Large intestine (tissue), 3 donors: ENCODE measurements at regions not wholly inside any gene's neighbourhood (a gene's known extent, or its start where the extent isn't known, plus 50 kb on each side); places are given as distances from the start of the nearest gene placed in this dataset.
A peak's percentile ranks its signal among the peaks of the same experiment; 100 is the strongest.
"Not testable (repeated sequence)": the region's sequence is repeated elsewhere in the genome, so short reads cannot be mapped to it uniquely, and the experiment has no call there.

ENCODE experiments used
- DNase-seq, 2 donors: peaks; one replicate each; pipeline versions ENCODE4 v3.0.0 to v3.0.0-alpha.2; 2013
- H3K27ac ChIP-seq: one replicate; pipeline ENCODE4 v1.5.1; 2013; ENCODE audit warnings: low read length
- H3K27me3 ChIP-seq: 2 replicates; pipeline ENCODE4 v1.6.1; 2013; ENCODE audit warnings: low read length; ENCODE audit not compliant: control insufficient read depth, insufficient read depth
- H3K36me3 ChIP-seq: 2 replicates; pipeline ENCODE4 v1.6.1; 2013; ENCODE audit warnings: low read length; ENCODE audit not compliant: control insufficient read depth, insufficient read depth
- H3K4me1 ChIP-seq: one replicate; pipeline ENCODE4 v1.6.1; 2013; ENCODE audit warnings: low read length; ENCODE audit not compliant: control insufficient read depth, insufficient read depth
- H3K4me3 ChIP-seq: one replicate; pipeline ENCODE4 v1.5.1; 2013; ENCODE audit warnings: low read length
- H3K9me3 ChIP-seq: one replicate; pipeline ENCODE4 v1.6.1; 2013; ENCODE audit warnings: mild to moderate bottlenecking, low read depth, low read length, moderate library complexity; ENCODE audit not compliant: control insufficient read depth
- WGBS: methylation state at CpG from one replicate; pipeline ENCODE4 v1.1.5; 2013; ENCODE audit warnings: low lambda C conversion rate; ENCODE audit not compliant: insufficient coverage; 5-methylcytosine and 5-hydroxymethylcytosine counted together

GRCh38 chr5:60532796-60533195 lies 167.2 kb downstream of the DEPDC1B start:
- not testable (repeated sequence) for H3K4me1 ChIP-seq, H3K36me3 ChIP-seq, H3K9me3 ChIP-seq, H3K27me3 ChIP-seq, H3K27ac ChIP-seq, H3K4me3 ChIP-seq, DNase-seq
- WGBS = no CpG with 5 or more reads among the region's 5 CpGs

DNA sequence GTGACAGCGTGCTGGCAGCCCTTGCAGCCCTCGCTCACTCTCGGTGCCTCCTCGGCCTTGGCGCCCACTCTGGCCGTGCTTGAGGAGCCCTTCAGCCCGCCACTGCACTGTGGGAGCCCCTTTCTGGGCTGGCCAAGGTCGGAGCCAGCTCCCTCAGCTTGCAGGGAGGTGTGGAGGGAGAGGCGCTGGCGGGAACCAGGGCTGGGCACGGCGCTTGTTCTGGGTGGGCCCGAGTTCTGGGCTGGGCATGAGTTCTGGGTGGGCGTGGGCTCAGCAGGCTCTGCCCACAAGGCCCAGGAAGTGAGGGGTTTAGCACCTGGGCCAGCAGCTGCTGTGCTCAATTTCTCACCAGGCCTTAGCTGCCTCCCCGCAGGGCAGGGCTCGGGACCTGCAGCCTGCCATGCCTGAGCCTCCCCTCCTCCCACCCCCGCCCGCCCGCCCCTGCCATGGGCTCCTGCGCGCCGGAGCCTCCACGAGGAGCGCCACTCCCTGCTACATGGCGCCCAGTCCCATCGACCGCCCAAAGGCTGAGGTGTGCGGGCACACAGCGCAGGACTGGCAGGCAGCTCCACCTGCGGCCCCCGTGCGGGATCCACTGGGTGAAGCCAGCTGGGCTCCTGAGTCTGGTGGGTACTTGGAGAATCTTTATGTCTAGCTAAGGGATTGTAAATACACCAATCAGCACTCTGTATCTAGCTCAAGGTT lies 169.7 kb downstream of the DEPDC1B start:
- no CpG with 5 or more reads among the region's 32 CpGs for WGBS

GRCh38 chr5:60529001-60529400 lies 171.0 kb downstream of the DEPDC1B start:
- H3K36me3 ChIP-seq = no peaks in the 10 kb centered on the region
- no peak for DNase-seq
- H3K27me3 ChIP-seq = no peaks in the 10 kb centered on the region
- no peak overlapping the region for H3K4me3 ChIP-seq
- H3K4me1 ChIP-seq = no peaks in the 10 kb centered on the region
- peaks cover 3% of the 10 kb centered on the region for H3K9me3 ChIP-seq
- no peak overlapping the region for H3K27ac ChIP-seq
- WGBS = 83% methylated on average over 1 of the region's 2 CpGs

More for the DNA sequence above, 169.7 kb downstream of the DEPDC1B start:
- not testable (repeated sequence) for DNase-seq, H3K9me3 ChIP-seq, H3K4me1 ChIP-seq, H3K4me3 ChIP-seq, H3K36me3 ChIP-seq, H3K27ac ChIP-seq, H3K27me3 ChIP-seq

GRCh38 chr5:60527072-60527471 lies 172.9 kb downstream of the DEPDC1B start:
- no peaks in the 10 kb centered on the region for H3K4me1 ChIP-seq
- no peaks in the 10 kb centered on the region for H3K36me3 ChIP-seq
- no CpG with 5 or more reads among the region's 5 CpGs for WGBS
- H3K4me3 ChIP-seq = no peak overlapping the region
- no peak for DNase-seq
- H3K27ac ChIP-seq = no peak overlapping the region
- H3K9me3 ChIP-seq = peaks cover 3% of the 10 kb centered on the region
- H3K27me3 ChIP-seq = no peaks in the 10 kb centered on the region

DNA sequence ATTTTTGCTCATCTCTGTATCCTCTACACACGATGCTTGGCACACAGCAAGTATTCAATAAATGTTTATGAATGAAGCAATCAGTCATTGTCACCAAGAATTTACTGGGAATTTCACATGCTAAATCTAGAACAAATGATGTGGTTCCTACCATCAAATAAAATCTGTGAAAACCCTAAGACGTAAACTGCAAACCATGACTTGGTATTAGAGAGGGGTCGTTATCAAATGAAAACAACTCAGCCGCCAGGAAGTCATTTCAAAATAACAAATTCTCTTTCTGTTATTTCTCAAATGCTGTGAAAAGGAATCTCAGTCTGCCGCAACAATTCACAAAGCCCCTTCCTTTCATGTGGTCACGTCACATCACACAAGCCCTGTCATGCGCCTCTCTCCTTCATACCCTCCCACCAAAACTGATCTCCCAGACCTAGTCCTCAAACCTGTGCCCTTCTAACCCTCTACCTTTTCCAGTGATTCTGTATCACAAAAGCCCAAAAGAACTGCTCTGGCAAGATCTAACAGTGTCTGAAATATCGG lies 173.6 kb downstream of the DEPDC1B start:
- H3K27me3 ChIP-seq = no peaks in the 10 kb centered on the region
- H3K36me3 ChIP-seq = no peaks in the 10 kb centered on the region
- peaks cover 3% of the 10 kb centered on the region for H3K9me3 ChIP-seq
- DNase-seq = no peak
- no peaks in the 10 kb centered on the region for H3K4me1 ChIP-seq
- H3K27ac ChIP-seq = no peak overlapping the region
- 76% methylated on average over 5 of the region's 8 CpGs for WGBS
- H3K4me3 ChIP-seq = no peak overlapping the region

GRCh38 chr5:60522292-60522905 lies 177.6 kb downstream of the DEPDC1B start:
- Histone ChIP-seq H3K36me3 (no peaks in the 10 kb centered on the region), H3K4me3 (no peak overlapping the region), H3K27ac (no peak overlapping the region), H3K9me3 (no peaks in the 10 kb centered on the region), H3K27me3 (no peaks in the 10 kb centered on the region), H3K4me1 (no peaks in the 10 kb centered on the region)
- no peak for DNase-seq
- 68% methylated on average over 4 of the region's 4 CpGs for WGBS

DNA sequence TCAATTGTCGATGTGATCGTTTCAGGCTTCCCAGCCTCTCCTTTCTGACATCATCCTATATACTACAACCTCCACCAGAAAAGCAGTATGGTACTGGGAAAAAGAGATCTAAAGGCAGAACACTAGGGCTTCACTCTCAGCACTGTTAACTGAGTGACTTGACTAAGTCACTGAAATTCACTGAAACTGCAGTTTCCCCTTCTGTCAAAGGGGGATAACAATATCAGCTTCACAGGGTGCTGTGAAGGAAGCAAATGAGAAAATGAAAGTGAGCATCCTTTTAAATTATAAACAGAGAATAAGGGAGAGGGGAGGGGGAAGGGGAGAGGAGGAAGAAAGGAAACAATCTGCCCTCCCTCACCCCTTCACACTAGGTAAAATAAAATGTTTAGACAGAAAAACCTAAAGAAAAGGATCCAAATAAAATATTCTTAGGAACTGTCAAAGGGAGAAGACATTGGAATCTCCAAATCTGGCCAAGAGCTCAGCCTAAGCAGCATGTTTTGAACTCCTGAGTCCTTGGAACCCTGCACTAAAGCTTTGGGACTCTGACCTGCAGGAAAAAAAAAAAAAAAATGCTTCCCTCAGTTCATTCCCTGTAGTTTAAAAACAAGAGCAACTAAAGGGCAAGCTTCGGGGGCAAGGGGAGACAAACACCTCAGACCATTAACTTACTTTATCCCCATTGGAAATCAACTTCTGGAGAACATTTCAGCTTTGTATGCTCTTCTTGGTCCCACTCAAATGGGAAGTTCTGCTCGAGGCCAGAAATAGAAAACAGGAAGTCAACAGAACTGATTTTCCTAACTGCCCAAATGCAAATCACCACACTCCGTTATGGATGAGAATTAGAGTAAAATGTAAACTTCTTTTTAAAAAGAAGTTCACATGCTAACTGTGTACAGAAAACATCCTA lies 178.3 kb downstream of the DEPDC1B start:
- 57% methylated on average over 1 of the region's 5 CpGs for WGBS
- no peaks in the 10 kb centered on the region for H3K9me3 ChIP-seq
- H3K27me3 ChIP-seq = no peaks in the 10 kb centered on the region
- no peak overlapping the region for H3K4me3 ChIP-seq
- DNase-seq = no peak
- H3K36me3 ChIP-seq = no peaks in the 10 kb centered on the region
- H3K4me1 ChIP-seq = no peaks in the 10 kb centered on the region
- no peak overlapping the region for H3K27ac ChIP-seq

DNA sequence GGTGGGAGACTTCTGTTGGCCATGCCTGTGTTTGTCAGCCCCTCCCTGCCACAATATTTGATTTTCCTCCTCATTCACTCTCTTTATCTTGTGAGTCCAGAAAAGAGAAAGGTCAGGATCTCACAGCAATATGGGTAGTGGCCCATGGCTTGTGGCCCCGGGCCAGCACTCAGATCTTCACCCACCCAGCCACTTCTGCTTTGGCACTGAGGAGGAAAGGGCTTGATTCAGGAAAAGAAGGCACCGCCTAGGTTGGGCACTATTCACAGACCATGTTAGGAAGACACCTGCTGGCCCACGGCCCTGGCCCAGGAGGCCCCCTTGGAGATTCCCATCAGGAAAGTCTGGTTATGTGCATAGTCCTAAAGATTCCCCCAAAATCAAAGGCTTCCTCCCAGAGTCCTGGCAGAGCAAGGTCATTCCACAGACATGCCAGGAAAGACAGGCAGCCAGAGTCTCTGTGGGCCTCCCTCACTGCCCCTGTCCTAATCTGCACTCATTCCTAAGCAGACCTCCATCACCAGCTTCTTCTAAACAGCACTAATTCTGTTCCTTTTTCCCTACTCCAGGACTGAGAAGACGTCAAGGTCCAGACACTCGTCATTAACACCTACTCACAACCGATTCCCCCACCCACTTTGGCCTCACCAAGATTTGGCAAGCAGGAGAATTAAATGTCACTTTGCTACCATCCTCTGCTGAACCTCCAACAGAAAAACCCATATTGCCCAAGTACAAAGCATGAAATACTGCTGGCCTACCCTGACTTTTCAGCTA lies 179.3 kb downstream of the DEPDC1B start:
- Histone ChIP-seq H3K4me3 (no peak overlapping the region), H3K27me3 (no peaks in the 10 kb centered on the region), H3K36me3 (no peaks in the 10 kb centered on the region), H3K9me3 (no peaks in the 10 kb centered on the region), H3K4me1 (no peaks in the 10 kb centered on the region), H3K27ac (peak overlapping the region; percentile 8)
- 73% methylated on average over 2 of the region's 6 CpGs for WGBS
- DNase-seq = no peak

GRCh38 chr5:60519372-60519771 lies 180.6 kb downstream of the DEPDC1B start:
- WGBS = no CpG with 5 or more reads among the region's 1 CpG
- no peaks in the 10 kb centered on the region for H3K9me3 ChIP-seq
- no peak for DNase-seq
- H3K4me1 ChIP-seq = no peaks in the 10 kb centered on the region
- H3K4me3 ChIP-seq = no peak overlapping the region
- no peak overlapping the region for H3K27ac ChIP-seq
- H3K27me3 ChIP-seq = no peaks in the 10 kb centered on the region
- H3K36me3 ChIP-seq = no peaks in the 10 kb centered on the region

DNA sequence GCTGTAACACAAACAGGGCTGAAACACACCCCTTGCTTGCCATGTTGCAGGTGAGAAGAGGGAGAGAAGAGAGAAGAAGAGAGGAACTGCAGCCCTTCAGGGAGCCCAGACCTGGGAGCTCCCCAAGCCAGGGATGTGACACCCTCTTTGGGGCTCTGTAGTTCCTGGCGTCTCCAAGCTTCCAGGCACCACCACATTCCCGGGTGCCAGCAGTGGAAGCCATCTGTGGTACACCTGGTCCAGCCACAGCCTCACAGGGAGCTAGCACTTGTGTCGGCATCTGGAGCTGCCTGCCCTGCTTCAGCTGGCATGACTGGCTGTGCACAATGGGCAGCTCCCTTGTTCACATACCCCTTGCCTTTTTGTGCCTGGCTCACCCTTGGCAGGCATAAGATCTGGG lies 182.1 kb downstream of the DEPDC1B start:
- Histone ChIP-seq H3K9me3 (no peaks in the 10 kb centered on the region), H3K36me3 (no peaks in the 10 kb centered on the region), H3K4me3 (no peak overlapping the region), H3K4me1 (no peaks in the 10 kb centered on the region), H3K27me3 (no peaks in the 10 kb centered on the region), H3K27ac (no peak overlapping the region)
- no CpG with 5 or more reads among the region's 3 CpGs for WGBS
- DNase-seq = no peak
